GM12878 (cell line): ENCODE measurements at regions not wholly inside any gene's neighbourhood (a gene's known extent, or its start where the extent isn't known, plus 50 kb on each side); places are given as distances from the start of the nearest gene placed in this dataset.

Source experiments
- ATAC-seq: fragments of 200-7000 bp; cut with Tn5 transposase; 3 replicates; pipeline ENCODE4 v1.9.1; 2020; ENCODE audit warnings: mild to moderate bottlenecking, moderate library complexity
- BruUV-seq: library from RNA; stranded (reverse); fragments of 400-500 nt; replicated peaks from 2 replicates; lab custom pipeline; 2021; lab: Mats Ljungman, UMichigan
- CTCF ChIA-PET: fragments of 300-600 bp; sonication (Branson Sonifier 250); formaldehyde crosslinking; extraction: SDS; loops from one replicate; lab custom pipeline; 2021; ENCODE audit warnings: inconsistent platforms; lab: Yijun Ruan, JAX
- POLR2A ChIA-PET: fragments of 350-600 bp; formaldehyde crosslinking; extraction: SDS; loops from one replicate; lab custom pipeline; 2021; ENCODE audit warnings: inconsistent platforms; lab: Charles Lee
- RAD21 ChIA-PET: fragments of 300-600 bp; sonication (Branson Sonifier 250); formaldehyde crosslinking; loops from one replicate; lab custom pipeline; 2023; ENCODE audit warnings: antibody characterized with exemption; ENCODE audit not compliant: unreplicated experiment; lab: Charles Lee
- SMC1A ChIA-PET: fragments of 300-600 bp; sonication (Branson Sonifier 250); formaldehyde crosslinking; loops from one replicate; lab custom pipeline; 2023; ENCODE audit not compliant: unreplicated experiment, uncharacterized antibody; lab: Charles Lee
- DNase-seq: peaks from one replicate; pipeline ENCODE4 v3.0.0-alpha.2; 2011; ENCODE audit warnings: low read depth, low spot score
- FAIRE-seq: peaks from 3 replicates; lab custom pipeline; 2011; peaks lifted over from hg19 to GRCh38; lab: Jason Lieb, UNC
- H2AFZ ChIP-seq: 2 replicates; pipeline ENCODE4 v1.6.0; 2011; ENCODE audit warnings: low read depth, low read length, control low read depth; ENCODE audit not compliant: control insufficient read depth
- H3K27ac ChIP-seq: 2 replicates; pipeline ENCODE4 v1.5.1; 2011; ENCODE audit warnings: control low read depth; ENCODE audit not compliant: control insufficient read depth, insufficient read depth
- H3K27me3 ChIP-seq, 2 experiments: replicated peaks in 1 of 2; 2 replicates each; pipeline versions ENCODE4 v1.6.0 to v1.6.1; 2011; ENCODE audit warnings: low read length in 1 of 2; ENCODE audit not compliant: control insufficient read depth in 2 of 2, insufficient read depth in 2 of 2
- H3K36me3 ChIP-seq, 2 experiments: 2 replicates each; pipeline ENCODE4 v1.5.1; 2011; ENCODE audit warnings: low read length in 1 of 2; ENCODE audit not compliant: control insufficient read depth in 2 of 2, insufficient read depth in 2 of 2
- H3K4me1 ChIP-seq: 2 replicates; pipeline ENCODE4 v1.6.1; 2011; ENCODE audit warnings: mild to moderate bottlenecking, low read length, moderate library complexity, mixed read lengths; ENCODE audit not compliant: control insufficient read depth, insufficient read depth
- H3K4me2 ChIP-seq: 2 replicates; pipeline ENCODE4 v1.6.0; 2011; ENCODE audit warnings: control low read depth; ENCODE audit not compliant: control insufficient read depth, insufficient read depth
- H3K4me3 ChIP-seq: fragments of 200-600 bp; sonication (generic); 2 replicates; pipeline ENCODE4 v1.5.1; 2016
- H3K79me2 ChIP-seq: 2 replicates; pipeline ENCODE4 v1.6.0; 2011; ENCODE audit warnings: low read length; ENCODE audit not compliant: control insufficient read depth, insufficient read depth
- H3K9ac ChIP-seq: 2 replicates; pipeline ENCODE4 v1.8.0; 2011; ENCODE audit warnings: low read length, control low read depth, mixed read lengths; ENCODE audit not compliant: control insufficient read depth, insufficient read depth
- H3K9me3 ChIP-seq: replicated peaks from 3 replicates; pipeline ENCODE4 v1.5.1; 2011; ENCODE audit warnings: mild to moderate bottlenecking, low read length; ENCODE audit not compliant: control insufficient read depth, insufficient read depth
- H4K20me1 ChIP-seq: 2 replicates; pipeline ENCODE4 v1.6.0; 2011; ENCODE audit not compliant: control insufficient read depth, insufficient read depth
- CEBPB ChIP-seq, 2 experiments: fragments of 150-350 bp in 1 of 2; IDR thresholded peaks; 2 replicates each; pipeline ENCODE4 v1.6.1; 2012 to 2014; ENCODE audit warnings: low read depth in 2 of 2, low read length in 2 of 2, borderline replicate concordance in 1 of 2, inconsistent platforms in 1 of 2
- CREB1 ChIP-seq: IDR thresholded peaks from 2 replicates; pipeline ENCODE4 v1.6.1; 2012; ENCODE audit warnings: low read depth, mild to moderate bottlenecking, inconsistent platforms
- IKZF1 ChIP-seq: fragments of 450-650 bp; conservative IDR thresholded peaks from 2 replicates; pipeline ENCODE4 v1.6.1; 2017; ENCODE audit warnings: antibody characterized with exemption, mild to moderate bottlenecking
- JUND ChIP-seq: IDR thresholded peaks from 2 replicates; pipeline ENCODE4 v1.6.1; 2012; ENCODE audit warnings: low read depth, mild to moderate bottlenecking, low read length, improper control_type of control experiment, moderate library complexity
- KLF5 ChIP-seq: fragments of 450-650 bp; IDR thresholded peaks from 2 replicates; pipeline ENCODE4 v1.6.1; 2014; ENCODE audit warnings: mild to moderate bottlenecking; ENCODE audit not compliant: partially characterized antibody
- PAX5 ChIP-seq: IDR thresholded peaks from 2 replicates; pipeline ENCODE4 v1.6.1; 2011; ENCODE audit warnings: low read depth, low read length, borderline replicate concordance
- RCOR1 ChIP-seq: conservative IDR thresholded peaks from 2 replicates; pipeline ENCODE4 v1.6.1; 2012; ENCODE audit warnings: low read depth, low read length, improper control_type of control experiment
- TBL1XR1 ChIP-seq: IDR thresholded peaks from 2 replicates; pipeline ENCODE4 v1.6.1; 2012; ENCODE audit warnings: low read depth, low read length, improper control_type of control experiment
- ZNF384 ChIP-seq: IDR thresholded peaks from 2 replicates; pipeline ENCODE4 v1.6.1; 2012; ENCODE audit warnings: low read depth, mild to moderate bottlenecking, low read length, improper control_type of control experiment, borderline replicate concordance
- WGBS: methylation state at CpG from one replicate; pipeline ENCODE4 v1.1.6; 2016; ENCODE audit warnings: low lambda C conversion rate; ENCODE audit not compliant: insufficient replicate concordance, insufficient coverage; ENCODE audit errors: missing lambda C conversion rate; 5-methylcytosine and 5-hydroxymethylcytosine counted together
- in situ Hi-C: fragments of 300-500 bp; cut with MboI; formaldehyde crosslinking; loops from 9 replicates; pipeline ENCODE4 v1.14.3; 2018; ENCODE audit warnings: mixed read lengths
- intact Hi-C: fragments of 100-400 bp; cut with micrococcal nuclease; formaldehyde crosslinking; loops from one replicate; pipeline ENCODE4 v1.14.2; 2022; ENCODE audit not compliant: unreplicated experiment
- TF ChIP-seq, protein P1 (sequence below): fragments of 450-650 bp; formaldehyde crosslinking; IDR thresholded peaks from 2 replicates; pipeline ENCODE4 v1.4.0; 2022; ENCODE audit warnings: mild to moderate bottlenecking, moderate library complexity
- TF ChIP-seq, protein P2 (sequence below): IDR thresholded peaks from 2 replicates; pipeline ENCODE4 v1.6.1; 2011; ENCODE audit warnings: mild to moderate bottlenecking, low read depth, low read length, moderate library complexity; ENCODE audit not compliant: insufficient replicate concordance
- TF ChIP-seq, protein P3 (sequence below): IDR thresholded peaks from 2 replicates; pipeline ENCODE4 v1.6.1; 2011; ENCODE audit warnings: low read depth, mild to moderate bottlenecking, low read length, moderate library complexity, borderline replicate concordance; ENCODE audit errors: extremely low read depth
- TF ChIP-seq, protein P4 (sequence below): fragments of 450-650 bp; IDR thresholded peaks from 2 replicates; pipeline ENCODE4 v1.6.1; 2016; ENCODE audit warnings: mild to moderate bottlenecking
- TF ChIP-seq, protein P5 (sequence below): IDR thresholded peaks from 2 replicates; pipeline ENCODE4 v1.6.1; 2011; ENCODE audit warnings: borderline replicate concordance, low read depth, mild to moderate bottlenecking, moderate library complexity, low read length; ENCODE audit not compliant: insufficient read depth, poor library complexity, severe bottlenecking

DNA sequence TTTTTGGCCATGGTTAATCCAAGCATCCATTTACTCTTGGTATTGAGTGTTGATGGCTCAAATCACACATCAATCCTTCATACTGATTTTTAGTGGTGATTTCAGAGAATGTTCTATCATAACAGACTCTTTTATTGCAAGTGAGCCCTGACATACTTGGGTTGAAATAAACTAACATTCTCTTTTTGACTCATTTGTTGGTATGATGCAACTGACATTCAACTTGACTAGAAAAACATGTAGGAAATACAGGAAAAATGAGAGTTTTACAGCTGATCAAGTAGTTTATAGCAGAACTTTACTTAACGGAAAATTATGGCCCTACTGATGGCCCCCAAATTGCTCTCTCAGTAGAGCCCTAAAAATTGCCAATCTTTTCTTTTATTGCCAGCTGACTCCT is 173.9 kb upstream of the CD96 start:
- Histone ChIP-seq H3K9ac (no peak overlapping the region), H3K27ac (no peak overlapping the region), H2AFZ (no peak overlapping the region), H3K4me1 (no peaks in the 10 kb centered on the region), H3K4me3 (no peak overlapping the region), H3K4me2 (no peak overlapping the region), H3K36me3 (no peaks in the 10 kb centered on the region), H3K27me3 (no peaks in the 10 kb centered on the region), H3K9me3 (no peaks in the 10 kb centered on the region), H3K79me2 (no peaks in the 10 kb centered on the region), H4K20me1 (no peaks in the 10 kb centered on the region)
- RAD21 ChIA-PET: no interaction called here
- intact Hi-C loops (no loop called here), in situ Hi-C loops (no loop called here)
- DNase-seq (no peak), FAIRE-seq (no peak), ATAC-seq (no peak)
- CTCF ChIA-PET: no interaction called here
- POLR2A ChIA-PET: no interaction called here
- SMC1A ChIA-PET: no interaction called here
- no peak for TF ChIP-seq IKZF1
- no peak for TF ChIP-seq CREB1
- TF ChIP-seq, protein P1, sequence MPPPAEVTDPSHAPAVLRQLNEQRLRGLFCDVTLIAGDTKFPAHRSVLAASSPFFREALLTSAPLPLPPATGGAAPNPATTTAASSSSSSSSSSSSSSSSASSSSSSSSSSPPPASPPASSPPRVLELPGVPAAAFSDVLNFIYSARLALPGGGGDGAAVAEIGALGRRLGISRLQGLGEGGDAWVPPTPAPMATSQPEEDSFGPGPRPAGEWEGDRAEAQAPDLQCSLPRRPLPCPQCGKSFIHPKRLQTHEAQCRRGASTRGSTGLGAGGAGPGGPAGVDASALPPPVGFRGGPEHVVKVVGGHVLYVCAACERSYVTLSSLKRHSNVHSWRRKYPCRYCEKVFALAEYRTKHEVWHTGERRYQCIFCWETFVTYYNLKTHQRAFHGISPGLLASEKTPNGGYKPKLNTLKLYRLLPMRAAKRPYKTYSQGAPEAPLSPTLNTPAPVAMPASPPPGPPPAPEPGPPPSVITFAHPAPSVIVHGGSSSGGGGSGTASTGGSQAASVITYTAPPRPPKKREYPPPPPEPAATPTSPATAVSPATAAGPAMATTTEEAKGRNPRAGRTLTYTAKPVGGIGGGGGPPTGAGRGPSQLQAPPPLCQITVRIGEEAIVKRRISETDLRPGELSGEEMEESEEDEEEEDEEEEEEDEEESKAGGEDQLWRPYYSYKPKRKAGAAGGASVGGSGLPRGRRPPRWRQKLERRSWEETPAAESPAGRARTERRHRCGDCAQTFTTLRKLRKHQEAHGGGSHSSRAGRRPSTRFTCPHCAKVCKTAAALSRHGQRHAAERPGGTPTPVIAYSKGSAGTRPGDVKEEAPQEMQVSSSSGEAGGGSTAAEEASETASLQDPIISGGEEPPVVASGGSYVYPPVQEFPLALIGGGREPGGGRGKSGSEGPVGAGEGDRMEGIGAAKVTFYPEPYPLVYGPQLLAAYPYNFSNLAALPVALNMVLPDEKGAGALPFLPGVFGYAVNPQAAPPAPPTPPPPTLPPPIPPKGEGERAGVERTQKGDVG (CRISPR knock-in tag): no peak
- TF ChIP-seq, protein P2, sequence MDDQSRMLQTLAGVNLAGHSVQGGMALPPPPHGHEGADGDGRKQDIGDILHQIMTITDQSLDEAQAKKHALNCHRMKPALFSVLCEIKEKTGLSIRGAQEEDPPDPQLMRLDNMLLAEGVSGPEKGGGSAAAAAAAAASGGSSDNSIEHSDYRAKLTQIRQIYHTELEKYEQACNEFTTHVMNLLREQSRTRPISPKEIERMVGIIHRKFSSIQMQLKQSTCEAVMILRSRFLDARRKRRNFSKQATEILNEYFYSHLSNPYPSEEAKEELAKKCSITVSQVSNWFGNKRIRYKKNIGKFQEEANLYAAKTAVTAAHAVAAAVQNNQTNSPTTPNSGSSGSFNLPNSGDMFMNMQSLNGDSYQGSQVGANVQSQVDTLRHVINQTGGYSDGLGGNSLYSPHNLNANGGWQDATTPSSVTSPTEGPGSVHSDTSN: no peak
- TF ChIP-seq, protein P3, sequence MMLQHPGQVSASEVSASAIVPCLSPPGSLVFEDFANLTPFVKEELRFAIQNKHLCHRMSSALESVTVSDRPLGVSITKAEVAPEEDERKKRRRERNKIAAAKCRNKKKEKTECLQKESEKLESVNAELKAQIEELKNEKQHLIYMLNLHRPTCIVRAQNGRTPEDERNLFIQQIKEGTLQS: no peak
- no peak for TF ChIP-seq RCOR1
- TF ChIP-seq JUND: no peak
- TF ChIP-seq, protein P4, sequence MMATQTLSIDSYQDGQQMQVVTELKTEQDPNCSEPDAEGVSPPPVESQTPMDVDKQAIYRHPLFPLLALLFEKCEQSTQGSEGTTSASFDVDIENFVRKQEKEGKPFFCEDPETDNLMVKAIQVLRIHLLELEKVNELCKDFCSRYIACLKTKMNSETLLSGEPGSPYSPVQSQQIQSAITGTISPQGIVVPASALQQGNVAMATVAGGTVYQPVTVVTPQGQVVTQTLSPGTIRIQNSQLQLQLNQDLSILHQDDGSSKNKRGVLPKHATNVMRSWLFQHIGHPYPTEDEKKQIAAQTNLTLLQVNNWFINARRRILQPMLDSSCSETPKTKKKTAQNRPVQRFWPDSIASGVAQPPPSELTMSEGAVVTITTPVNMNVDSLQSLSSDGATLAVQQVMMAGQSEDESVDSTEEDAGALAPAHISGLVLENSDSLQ: no peak
- TF ChIP-seq, protein P5, sequence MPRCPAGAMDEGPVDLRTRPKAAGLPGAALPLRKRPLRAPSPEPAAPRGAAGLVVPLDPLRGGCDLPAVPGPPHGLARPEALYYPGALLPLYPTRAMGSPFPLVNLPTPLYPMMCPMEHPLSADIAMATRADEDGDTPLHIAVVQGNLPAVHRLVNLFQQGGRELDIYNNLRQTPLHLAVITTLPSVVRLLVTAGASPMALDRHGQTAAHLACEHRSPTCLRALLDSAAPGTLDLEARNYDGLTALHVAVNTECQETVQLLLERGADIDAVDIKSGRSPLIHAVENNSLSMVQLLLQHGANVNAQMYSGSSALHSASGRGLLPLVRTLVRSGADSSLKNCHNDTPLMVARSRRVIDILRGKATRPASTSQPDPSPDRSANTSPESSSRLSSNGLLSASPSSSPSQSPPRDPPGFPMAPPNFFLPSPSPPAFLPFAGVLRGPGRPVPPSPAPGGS: no peak
- no peak for TF ChIP-seq TBL1XR1
- TF ChIP-seq CEBPB (IDR thresholded peaks at IDR 0.05; ENCODE audit: borderline replicate concordance in 1 of 2, low read depth in 2 of 2, low read length in 2 of 2): no peak
- no peak for TF ChIP-seq ZNF384
- no peak for TF ChIP-seq PAX5
- TF ChIP-seq KLF5: no peak
- WGBS: 62% methylated on average over 1 of the region's 1 CpG
- BruUV-seq: no TSS peak
